Umbilical cord (tissue), 1 donor: ENCODE measurements at regions not wholly inside any gene's neighbourhood (a gene's known extent, or its start where the extent isn't known, plus 50 kb on each side); places are given as distances from the start of the nearest gene placed in this dataset.

Source experiments
- DNase-seq: peaks from one replicate; pipeline ENCODE4 v3.0.0-alpha.2; 2015; ENCODE audit warnings: low spot score

DNA sequence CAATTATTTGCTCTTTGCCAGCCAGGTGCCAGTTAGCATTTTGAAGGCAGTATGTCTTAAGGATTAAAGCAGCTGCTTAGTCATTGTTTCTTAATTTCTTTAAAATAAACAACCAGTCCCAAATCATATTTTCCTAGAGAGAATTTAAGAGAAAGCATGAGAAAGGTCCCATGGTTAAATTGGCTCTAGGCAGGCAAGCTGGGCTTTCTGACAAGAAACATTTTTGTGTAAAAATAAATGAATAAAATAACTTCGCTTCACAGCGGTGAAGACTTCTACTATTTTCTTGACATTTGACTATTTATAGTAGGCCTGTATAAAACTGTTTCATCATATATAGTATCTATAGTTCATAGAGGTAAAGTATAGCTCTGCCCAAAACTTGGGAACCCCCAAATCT, 617.7 kb upstream of the C9orf72 start:
- DNase-seq: no peak

DNA sequence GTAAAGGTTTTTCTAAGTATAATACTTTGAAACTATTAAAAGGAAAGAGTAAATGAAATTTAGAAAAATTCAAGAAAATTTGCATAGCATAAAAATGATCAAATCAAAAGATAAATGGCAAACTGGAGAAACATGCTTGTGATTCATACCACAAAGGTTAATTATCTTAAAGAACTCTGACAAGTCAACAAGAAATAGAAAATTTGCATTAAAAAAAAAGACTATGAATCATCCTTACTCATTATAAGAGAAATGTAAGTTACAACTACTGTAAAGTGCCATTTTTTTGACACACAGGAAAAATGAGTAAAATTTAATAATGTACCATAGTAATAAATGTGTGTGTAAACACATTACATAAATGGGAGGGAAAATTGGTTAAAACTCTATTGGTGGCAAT, 624.4 kb upstream of the C9orf72 start:
- DNase-seq: no peak

DNA sequence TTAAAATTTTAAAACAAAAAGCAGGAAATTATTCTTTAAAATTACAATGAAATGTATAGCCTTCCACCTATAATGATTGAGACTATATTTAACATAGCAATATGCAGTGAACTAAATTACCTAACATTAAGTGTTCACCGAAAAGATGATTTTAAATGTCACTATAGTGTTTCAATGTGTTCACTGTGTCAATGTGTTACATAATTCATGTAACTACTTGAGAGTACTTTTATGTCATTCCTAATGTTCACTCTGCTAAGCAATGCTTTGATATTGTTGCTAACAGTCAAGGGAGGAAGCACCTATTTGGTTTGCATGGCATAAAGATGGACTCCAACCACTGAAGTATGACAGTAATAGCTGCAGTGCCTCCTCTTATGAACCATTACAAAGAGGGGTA, 629.8 kb upstream of the C9orf72 start:
- DNase-seq: no peak

DNA sequence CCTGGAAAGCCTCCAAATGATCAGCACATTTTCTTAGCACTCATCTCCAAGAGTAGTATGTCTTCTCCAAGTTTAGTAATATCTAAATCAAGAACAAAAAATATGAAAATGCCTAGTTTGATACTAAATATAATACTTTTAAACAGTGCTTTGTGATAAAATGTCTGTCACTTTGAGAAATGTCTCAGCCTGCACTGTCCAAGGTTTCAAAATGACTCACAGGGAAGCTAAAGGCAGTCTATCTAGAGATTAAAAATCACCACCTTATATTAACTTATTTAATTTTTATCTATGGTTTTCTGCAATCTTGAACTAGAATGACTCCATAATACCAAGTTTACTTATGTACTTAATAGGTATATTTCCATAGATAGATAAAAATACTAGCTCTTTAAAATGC, 633.0 kb upstream of the C9orf72 start:
- peak; percentile 22 for DNase-seq

DNA sequence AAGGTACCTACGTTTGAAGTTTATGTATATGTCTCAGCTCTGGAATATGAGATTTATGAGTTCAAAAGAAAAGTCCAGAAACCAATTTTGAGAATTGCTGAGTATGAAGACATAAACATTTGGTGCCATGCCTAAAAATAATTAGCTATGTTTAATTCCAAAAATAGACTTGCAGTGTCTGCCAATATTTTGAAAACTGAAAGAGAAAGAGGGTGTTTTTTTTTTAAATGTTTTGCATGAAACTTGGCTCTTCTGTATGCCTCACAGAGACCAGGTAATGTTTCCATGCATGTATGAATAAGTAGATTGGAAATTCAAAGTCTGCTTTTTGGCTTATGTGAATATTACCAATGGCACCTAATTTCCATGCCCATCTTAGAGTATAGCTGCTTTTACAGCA, 634.4 kb upstream of the C9orf72 start:
- DNase-seq: peak; percentile 20

DNA sequence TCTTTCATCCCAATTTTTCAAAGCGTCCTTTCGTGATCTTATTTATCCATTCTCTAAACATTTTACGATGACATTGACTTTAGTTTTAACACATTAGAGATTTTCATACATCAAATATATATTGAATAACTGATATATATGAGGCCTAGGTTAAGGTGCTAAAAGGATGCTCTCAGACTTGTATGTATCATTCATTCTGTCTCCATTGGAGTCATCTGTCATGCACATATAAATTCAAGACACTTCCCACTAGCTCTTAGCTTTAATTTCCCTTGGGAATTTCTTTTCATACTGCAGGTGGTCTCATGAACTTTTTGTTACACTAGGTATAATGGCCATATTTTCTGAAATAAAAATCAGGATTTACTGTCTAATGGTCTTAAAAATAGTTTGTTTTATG, 635.8 kb upstream of the C9orf72 start:
- DNase-seq: no peak

DNA sequence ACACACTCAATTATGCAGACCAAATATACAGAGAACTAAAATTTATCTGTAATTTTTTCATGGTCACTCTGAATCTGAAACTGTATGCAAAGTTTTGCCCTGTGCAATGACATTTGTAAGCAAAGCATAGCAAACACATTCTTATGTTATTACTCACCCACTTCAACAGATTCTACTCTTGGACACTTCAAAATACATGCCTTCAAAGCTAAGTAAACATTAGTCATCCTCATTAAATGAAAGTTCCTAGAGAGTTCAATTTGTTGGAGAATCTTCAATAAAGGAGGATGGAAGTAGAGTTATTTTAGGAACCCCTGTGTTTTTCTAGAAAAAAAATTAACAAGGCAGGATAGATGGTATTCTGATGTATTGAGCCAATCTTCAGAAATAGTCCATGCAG, 639.7 kb upstream of the C9orf72 start:
- peak; percentile 83 for DNase-seq

DNA sequence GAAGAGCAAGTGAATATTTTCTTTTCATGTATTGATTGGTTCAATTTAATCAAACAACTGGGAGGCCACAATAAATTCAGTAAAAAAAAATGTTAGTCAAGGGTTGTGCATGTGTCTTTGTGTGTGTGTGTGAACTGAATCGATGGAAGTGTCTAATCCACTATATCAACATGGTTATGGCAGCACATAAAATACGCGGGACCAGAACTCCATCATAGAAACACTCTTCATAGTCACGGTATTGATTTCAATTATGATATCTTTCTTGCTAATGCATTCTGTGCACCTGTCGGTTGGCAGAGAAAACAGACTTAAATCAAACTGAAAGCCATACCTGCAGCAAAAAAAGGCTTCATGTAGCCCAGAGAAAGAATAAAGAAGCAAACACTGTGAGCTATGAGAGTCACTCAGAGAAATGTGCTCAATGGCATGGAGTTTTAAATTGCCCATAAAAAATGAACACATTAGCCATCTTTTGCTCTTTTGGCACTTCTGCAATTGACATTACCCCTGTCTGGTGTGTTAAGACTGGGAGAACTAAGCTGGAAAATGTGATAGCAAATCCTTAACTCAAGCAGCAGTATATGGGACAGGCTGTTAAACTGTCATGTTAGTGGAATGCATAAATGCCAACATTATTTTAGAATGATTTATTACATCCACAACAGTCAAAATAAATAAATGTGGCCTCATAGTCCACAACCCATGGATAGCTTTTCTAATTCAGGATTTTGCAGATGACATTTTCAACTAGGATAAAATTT, 642.4 kb upstream of the C9orf72 start:
- no peak for DNase-seq

DNA sequence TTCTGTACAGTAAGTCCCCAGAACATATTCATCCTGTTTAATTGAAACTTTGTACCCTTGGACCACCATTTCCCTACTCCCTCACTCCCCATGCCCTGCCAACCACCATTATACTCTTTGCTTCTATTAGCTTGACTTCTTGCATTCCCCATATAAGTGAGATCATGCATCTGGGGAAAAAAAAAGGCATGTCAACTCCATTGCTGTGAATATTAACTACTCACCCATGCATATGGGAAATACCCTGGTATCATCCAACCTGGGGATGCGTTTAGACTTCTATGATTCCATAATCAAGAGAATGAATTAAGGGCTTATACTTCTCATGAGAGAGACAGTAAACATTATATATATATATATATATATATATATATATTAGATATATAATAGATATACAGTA, 659.4 kb upstream of the C9orf72 start:
- no peak for DNase-seq

DNA sequence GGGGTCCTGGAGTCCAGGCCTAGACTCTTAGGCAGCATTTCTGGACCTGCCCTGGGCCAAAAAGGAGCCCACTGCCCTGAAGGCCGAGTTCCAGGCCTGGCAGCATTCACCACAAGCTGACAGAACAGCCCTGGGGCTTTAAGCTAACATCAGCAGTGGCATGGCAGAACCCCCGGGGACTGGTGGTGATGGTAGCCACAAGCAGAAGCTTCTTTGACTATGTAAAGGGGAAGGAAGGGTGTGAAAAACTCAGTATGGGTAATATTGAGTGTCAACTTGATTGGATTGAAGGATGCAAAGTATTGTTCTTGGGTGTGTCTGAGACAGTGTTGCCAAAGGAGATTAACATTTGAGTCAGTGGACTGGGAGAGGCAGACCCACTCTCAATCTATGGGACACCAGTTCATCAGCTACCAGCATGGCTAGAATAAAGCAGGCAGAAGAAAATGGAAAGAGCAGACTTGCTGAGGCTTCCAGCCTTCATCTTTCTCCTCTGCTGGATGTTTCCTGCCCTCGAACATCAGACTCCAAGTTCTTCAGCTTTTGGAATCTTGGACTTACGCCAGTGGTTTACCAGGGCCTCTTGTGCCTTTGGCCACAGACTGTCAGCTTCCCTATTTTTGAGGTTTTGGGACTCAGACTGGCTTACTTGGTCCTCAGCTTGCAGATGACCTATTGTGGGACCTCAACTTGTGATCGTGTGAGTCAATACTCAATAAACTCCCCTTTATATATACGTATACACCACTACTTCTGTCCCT, 661.0 kb upstream of the C9orf72 start:
- DNase-seq: no peak

DNA sequence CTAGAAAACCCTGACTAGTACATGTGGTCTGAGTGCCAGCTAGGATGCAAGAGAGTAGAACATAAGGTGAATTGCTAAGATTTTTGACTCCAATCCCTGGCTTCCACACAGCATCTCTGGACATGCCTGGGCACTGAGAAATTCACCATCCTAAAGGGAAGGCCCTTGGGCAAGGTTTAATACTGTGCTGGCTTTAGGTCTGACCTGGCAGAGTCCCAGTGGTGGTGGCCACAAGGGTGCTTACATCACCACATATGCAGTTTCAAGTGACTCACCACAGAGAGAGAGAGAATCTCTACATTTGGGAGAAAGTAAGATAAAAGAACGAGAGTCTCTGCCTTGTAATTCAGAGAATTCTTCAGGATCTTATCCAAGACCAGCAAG, 661.6 kb upstream of the C9orf72 start:
- DNase-seq: no peak

DNA sequence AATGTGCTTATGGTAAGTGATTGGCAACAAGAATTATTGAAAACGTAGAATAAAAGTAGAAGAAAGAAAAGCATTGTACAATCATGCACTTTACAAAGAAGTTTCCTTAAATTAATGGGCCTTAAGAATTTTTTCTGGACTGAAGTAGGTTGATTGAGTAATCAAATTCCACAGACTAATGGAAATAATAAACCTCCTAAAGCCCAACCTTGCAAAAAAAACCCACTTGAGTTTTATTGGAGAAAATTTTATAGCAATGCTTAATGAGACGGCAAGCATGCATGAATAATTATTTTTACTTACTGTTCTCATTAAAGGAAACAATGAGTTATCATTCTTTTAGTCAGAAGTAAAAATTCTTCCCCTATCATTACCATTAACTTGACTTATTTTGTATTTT, 676.1 kb upstream of the C9orf72 start:
- DNase-seq: no peak

DNA sequence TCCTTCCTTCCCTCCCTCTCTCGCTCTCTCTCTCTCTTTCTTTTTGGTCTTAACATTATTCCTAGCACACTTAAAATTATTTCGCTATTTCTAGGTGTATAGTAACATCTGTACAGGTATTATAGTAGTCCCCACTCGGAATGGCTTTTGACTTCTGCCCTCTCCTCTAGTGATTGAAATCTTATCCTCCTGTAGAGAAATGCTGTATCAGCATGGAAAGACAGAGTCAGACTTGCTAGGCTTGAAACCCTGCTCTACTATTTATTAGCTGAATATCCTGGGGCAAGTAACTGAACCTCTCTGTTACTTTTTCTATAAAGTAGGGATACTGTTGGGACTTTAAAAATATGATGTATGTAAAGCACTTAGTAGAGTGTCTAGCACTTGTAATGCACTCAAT, 681.9 kb upstream of the C9orf72 start:
- DNase-seq: no peak

DNA sequence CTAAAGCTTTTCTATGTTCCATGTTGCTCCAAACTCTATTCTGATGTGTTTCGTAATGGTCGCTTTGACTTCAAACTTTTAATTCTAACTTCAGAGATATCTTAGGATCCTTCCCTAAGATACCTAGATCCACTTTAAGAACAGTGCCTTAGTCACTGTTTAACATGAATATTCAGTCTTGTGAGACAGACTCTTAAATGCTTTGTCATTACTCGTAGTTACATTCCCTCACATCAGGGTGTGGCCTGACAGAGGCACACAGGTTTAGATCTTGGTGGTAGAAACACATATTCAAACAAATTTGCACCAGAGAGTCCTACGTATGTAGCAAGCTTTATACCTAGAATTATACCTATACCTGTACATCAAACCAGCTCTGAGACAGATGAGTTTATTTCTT, 687.0 kb upstream of the C9orf72 start:
- DNase-seq: no peak

DNA sequence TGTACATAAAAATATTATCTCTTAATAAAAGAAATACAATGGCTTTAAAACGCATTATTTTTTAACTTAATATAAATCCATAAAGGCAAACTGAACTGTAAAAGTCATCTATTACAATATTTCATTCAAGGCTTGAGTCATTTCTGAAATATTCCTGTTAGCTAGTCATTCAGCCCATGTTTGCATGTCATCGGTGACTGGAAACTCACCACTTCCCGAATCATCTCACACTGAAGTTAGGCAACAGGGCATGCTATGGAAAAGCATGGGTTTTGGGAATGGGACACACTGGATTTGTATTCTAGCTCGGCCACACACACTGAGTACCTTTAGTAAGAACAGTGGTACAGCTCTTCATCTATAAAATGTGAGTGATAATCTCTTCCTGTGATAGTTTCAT, 691.1 kb upstream of the C9orf72 start:
- no peak for DNase-seq

DNA sequence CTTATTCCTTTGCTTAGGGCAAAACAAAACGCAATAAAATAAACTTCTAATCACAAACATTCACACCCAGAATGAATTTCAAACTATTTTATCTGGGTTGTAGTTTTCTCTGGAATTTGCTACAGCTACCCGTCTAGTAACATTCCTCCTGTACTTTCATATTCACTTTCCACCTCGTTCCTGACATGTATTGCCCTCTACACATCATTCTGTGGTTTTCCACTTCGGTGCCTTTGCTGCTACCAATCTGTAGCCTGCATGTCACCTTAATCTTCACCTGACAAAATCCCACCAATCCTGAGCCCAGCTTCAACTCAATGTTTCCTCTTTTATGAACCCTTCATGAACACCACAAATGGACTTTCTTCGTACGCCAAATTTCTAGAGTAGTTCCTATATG, 694.1 kb upstream of the C9orf72 start:
- no peak for DNase-seq

DNA sequence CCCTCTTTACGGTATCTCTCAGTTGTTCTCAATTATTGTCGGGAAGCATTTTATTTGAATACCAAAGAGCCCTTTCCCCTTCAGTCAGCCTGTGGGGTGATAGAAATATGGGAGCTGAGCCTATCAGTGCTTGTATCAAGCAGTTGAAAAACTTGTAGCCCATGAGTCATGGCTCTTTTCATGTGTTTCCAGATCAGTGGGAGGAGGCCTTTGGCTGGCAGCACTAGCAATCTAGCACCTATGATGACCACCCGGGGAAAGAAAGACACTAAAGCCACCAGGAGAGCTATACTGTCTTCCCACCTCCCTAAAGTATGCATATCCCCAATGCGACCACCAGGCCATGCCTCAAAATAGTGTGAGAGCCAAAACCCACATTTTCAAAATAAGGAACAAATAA, 696.9 kb upstream of the C9orf72 start:
- DNase-seq: no peak

DNA sequence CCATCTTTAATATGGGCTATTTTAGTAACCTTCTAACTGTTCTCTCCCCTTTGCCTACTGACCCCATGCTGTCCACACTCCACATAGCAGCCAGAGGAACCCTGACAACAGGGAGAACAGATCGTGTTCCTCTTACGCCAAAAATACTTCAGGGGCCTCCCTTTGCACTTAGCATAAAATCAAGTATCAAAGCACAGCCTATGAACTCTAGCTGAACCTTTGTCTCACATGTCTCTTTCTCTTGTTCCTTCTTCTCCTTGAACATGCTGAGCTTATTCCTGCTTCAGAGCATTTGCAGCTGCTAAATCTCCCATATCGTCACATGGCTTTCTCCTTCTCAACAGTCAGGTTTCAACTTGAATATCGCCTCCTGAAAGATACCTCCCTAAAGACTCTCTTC, 698.8 kb upstream of the C9orf72 start:
- no peak for DNase-seq

DNA sequence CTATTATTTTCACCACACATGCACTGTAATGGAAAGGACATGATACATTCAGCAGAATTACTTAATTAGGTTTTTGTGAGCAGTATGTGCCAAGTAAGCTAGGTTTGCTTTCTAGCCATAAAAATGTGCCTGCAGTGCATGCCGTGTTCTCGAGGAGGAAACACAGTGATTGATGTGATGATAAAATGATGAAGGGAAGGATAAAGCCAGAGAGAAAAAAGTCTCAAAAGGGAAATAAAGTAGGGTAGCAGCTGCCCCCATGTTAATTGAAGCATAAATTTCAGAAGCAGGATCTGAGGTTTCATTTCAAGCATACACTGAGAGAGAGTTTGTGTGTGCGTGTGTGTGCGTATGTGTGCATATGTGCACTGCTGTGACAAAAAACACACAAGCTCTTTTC, 714.2 kb upstream of the C9orf72 start:
- DNase-seq: no peak

DNA sequence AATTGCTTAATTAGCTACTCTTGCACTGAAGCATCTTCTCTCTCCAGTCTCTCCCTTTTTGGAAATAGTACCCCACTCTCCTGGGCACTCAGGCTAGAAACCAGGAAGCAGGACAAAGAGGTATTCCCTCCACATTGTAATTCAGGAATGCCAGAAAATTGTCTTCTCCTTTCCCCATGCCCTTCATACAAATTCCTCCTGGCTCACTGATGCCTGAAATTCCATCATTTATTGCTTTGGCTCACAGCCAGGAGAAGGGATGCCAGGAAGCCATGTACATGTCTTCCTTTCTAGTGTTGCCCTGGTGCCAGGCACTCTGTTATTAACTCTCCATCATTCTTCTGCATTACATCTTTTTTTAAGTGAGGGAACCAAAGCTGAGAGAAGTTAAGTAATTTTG, 716.5 kb upstream of the C9orf72 start:
- no peak for DNase-seq

DNA sequence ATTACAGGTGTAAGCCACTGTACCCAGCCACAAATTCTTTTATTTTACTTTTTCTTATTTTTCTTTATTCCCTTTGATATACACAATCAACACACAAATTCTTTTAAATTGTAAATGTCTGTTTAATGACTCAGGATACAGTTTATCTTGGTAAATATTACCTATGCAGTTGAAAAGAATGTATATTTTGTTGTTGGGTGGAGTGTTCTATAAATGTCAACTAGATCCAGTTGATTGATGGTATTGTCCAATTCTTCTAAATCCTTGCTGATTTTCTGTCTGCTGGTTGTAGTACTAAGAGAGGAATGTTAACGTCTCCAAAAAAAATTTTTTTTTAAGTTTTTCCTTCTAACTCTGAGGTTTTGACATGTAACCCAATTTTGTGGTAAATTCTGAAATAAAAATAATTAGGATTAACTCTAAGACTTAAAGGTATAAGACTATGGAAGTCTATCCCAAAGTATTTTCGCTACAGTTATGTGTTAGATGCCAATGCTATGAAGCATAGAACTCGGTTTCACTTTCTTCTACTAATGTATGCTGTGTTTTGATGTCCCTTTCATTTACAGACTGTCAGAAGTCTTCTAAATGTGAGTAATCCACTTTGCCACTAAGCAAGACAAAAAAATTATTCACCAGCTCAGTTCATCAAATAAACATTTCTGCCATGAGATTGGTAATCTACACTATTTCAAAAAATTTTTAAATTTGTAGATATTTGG, 720.2 kb upstream of the C9orf72 start:
- no peak for DNase-seq

DNA sequence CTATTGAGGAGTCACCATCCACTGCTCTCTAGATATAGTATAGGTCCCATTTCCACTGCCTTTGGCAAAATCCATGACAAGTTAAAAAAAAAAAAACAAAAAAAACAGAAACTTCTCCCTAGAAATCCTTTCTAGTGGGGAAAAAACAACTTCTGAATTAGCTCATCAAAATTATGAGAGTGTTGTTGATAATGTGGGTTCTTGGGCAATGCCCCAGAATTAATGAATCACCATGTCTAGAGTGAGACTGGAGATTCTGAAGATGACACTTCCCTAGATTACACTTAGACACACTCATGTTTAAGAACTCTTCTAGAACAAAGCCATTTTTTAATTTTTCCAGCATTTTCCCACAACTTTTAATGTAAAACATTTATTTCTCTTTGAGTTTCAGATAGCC, 728.0 kb upstream of the C9orf72 start:
- no peak for DNase-seq

DNA sequence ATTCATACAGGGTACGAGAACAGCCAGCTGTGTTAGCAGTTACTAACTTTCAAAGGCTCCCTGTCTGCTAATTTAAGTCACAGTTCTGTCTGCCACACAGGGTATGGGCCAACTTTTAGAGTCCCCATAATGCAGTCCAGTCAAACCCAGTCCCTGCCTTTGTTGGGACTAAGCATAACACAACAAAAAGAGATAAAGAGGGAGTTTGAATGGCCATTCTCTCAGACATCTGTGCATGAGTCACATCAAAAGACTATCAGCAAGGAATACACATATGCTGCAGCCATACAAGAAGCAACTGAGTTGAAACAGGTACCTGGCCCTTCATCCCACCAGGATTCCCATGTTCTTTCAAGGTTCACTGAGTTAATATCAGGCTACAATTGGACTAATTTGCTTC, 744.5 kb upstream of the C9orf72 start:
- DNase-seq: peak; percentile 9
